ENCODE measurements at regions not wholly inside any gene's neighbourhood (a gene's known extent, or its start where the extent isn't known, plus 50 kb on each side); places are given as distances from the start of the nearest gene placed in this dataset.
A peak's percentile ranks its signal among the peaks of the same experiment; 100 is the strongest.

DNA sequence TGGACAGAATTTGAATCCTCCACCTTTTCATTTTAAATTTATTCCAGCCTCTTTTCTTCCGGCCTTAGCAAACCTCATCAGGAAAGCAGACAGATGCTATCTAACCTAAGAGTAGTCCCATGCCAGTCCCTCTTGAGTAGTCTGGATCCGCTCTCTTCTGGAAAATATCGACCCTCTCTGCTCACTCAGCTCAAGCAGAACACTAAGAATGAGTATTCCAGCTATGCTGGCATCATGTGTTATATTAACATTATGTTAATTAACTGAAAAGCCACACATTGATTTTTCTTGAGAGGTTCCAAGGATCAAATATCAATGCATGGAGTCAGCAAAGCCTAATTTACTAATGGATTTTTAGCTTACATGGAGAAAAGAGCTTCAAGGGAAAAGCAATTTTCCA lies 161.4 kb downstream of the ID4 start (continued):
- TF ChIP-seq E4F1 (IDR thresholded peaks at IDR 0.05; ENCODE audit: borderline replicate concordance, partially characterized antibody) (no peak), RB1 (IDR thresholded peaks at IDR 0.05; ENCODE audit: borderline replicate concordance) (no peak)

- Histone ChIP-seq H3K79me2 (ENCODE audit: control insufficient read depth, insufficient read depth, low read length) (no peaks in the 10 kb centered on the region), H4K20me1 (ENCODE audit: control insufficient read depth, insufficient read depth) (no peaks in the 10 kb centered on the region), H3K27me3 (replicated peaks in 1 of 2; ENCODE audit: control insufficient read depth in 2 of 2, insufficient read depth in 2 of 2, low read length in 1 of 2) (no peaks in the 10 kb centered on the region), H3K27ac (ENCODE audit: control insufficient read depth, insufficient read depth) (no peak overlapping the region), H2AFZ (ENCODE audit: control insufficient read depth, low read depth, low read length) (peak overlapping the region; percentile 65), H3K4me1 (ENCODE audit: control insufficient read depth, insufficient read depth, low read length) (no peaks in the 10 kb centered on the region), H3K36me3 (ENCODE audit: control insufficient read depth in 2 of 2, insufficient read depth in 2 of 2, low read length in 1 of 2) (no peaks in the 10 kb centered on the region), H3K9me3 (replicated peaks; ENCODE audit: control insufficient read depth, insufficient read depth, low read length) (peaks cover 5% of the 10 kb centered on the region; the same call in 2 of the 3 replicates), H3K9ac (ENCODE audit: control insufficient read depth, insufficient read depth, low read length) (no peak overlapping the region), H3K4me2 (ENCODE audit: control insufficient read depth, insufficient read depth) (no peak overlapping the region), H3K4me3 (no peak overlapping the region)
- SMC1A ChIA-PET (ENCODE audit: uncharacterized antibody, unreplicated experiment), result no interaction called here
- RAD21 ChIA-PET (ENCODE audit: unreplicated experiment), result no interaction called here
- FAIRE-seq, result no peak
- BruUV-seq (replicated peaks), result no TSS peak
- DNase-seq (ENCODE audit: low read depth, low spot score), result peak; percentile 25
- CTCF ChIA-PET, result interaction anchor here (1.6 kb wide), 1 partner anchor 34 kb away, joined by 3 read pairs; no protein-coding TSS in a partner anchor
- POLR2A ChIA-PET, result no interaction called here
- 44% methylated on average over 7 of the region's 7 CpGs for WGBS (ENCODE audit: insufficient coverage, insufficient replicate concordance, low lambda C conversion rate, missing lambda C conversion rate)
- in situ Hi-C loops (cut with MboI) (no loop called here), intact Hi-C loops (cut with micrococcal nuclease; ENCODE audit: unreplicated experiment) (no loop called here)
- peak; percentile 92 for ATAC-seq
- TF ChIP-seq GATAD2B (conservative IDR thresholded peaks at IDR 0.05; ENCODE audit: low read depth) (no peak), YY1 (IDR thresholded peaks at IDR 0.05; ENCODE audit: low read depth, low read length) (peak; percentile 63; the same call in 1 of the 2 replicates), SPI1 (IDR thresholded peaks at IDR 0.05; ENCODE audit: borderline replicate concordance, insufficient read depth, low read depth, low read length) (peak; percentile 61; the same call in 1 of the 2 replicates), GABPA (IDR thresholded peaks at IDR 0.05; ENCODE audit: low read depth) (peak; percentile 78), HCFC1 (IDR thresholded peaks at IDR 0.05; ENCODE audit: low read length) (peak; percentile 37; the same call in 1 of the 2 replicates)
- TF ChIP-seq, protein P1, sequence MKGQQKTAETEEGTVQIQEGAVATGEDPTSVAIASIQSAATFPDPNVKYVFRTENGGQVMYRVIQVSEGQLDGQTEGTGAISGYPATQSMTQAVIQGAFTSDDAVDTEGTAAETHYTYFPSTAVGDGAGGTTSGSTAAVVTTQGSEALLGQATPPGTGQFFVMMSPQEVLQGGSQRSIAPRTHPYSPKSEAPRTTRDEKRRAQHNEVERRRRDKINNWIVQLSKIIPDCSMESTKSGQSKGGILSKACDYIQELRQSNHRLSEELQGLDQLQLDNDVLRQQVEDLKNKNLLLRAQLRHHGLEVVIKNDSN (IDR thresholded peaks at IDR 0.05; ENCODE audit: borderline replicate concordance, extremely low read length, insufficient read depth, low read depth, low read length), result peak; percentile 64
- TF ChIP-seq, protein P2, sequence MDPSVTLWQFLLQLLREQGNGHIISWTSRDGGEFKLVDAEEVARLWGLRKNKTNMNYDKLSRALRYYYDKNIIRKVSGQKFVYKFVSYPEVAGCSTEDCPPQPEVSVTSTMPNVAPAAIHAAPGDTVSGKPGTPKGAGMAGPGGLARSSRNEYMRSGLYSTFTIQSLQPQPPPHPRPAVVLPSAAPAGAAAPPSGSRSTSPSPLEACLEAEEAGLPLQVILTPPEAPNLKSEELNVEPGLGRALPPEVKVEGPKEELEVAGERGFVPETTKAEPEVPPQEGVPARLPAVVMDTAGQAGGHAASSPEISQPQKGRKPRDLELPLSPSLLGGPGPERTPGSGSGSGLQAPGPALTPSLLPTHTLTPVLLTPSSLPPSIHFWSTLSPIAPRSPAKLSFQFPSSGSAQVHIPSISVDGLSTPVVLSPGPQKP (IDR thresholded peaks at IDR 0.05; ENCODE audit: low read depth, low read length), result no peak
- TF ChIP-seq, protein P3, sequence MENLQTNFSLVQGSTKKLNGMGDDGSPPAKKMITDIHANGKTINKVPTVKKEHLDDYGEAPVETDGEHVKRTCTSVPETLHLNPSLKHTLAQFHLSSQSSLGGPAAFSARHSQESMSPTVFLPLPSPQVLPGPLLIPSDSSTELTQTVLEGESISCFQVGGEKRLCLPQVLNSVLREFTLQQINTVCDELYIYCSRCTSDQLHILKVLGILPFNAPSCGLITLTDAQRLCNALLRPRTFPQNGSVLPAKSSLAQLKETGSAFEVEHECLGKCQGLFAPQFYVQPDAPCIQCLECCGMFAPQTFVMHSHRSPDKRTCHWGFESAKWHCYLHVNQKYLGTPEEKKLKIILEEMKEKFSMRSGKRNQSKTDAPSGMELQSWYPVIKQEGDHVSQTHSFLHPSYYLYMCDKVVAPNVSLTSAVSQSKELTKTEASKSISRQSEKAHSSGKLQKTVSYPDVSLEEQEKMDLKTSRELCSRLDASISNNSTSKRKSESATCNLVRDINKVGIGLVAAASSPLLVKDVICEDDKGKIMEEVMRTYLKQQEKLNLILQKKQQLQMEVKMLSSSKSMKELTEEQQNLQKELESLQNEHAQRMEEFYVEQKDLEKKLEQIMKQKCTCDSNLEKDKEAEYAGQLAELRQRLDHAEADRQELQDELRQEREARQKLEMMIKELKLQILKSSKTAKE (IDR thresholded peaks at IDR 0.05; ENCODE audit: low read depth, poor library complexity, severe bottlenecking), result no peak
Measured at GRCh38 chr6:19999319-20000191, 162.4 kb downstream of the ID4 start.

Measured in GM12878 (cell line).